ENCODE measurements at regions not wholly inside any gene's neighbourhood (a gene's known extent, or its start where the extent isn't known, plus 50 kb on each side); places are given as distances from the start of the nearest gene placed in this dataset.

GRCh38 chr3:161975201-161975600, 478.6 kb downstream of the OTOL1 start:
- no CpG with 5 or more reads among the region's 2 CpGs for WGBS (ENCODE audit: low lambda C conversion rate)
- H3K4me1 ChIP-seq (ENCODE audit: insufficient read depth, low read length) = no peaks in the 10 kb centered on the region
- ATAC-seq (no peak), DNase-seq (ENCODE audit: low spot score) (no peak), FAIRE-seq (no peak)
- peaks cover 35% of the 10 kb centered on the region for H3K9me3 ChIP-seq (ENCODE audit: low read length)
- H2AFZ ChIP-seq (ENCODE audit: low read length) = no peak overlapping the region
- ChIA-PET CTCF (ENCODE audit: low intra/inter-chr PET ratio, low total read pairs) (no interaction called here), POLR2A (no interaction called here)
- H3K9ac ChIP-seq (ENCODE audit: insufficient read depth, low read depth, low read length) = no peak overlapping the region
- BruUV-seq (replicated peaks) = no TSS peak
- H3K27me3 ChIP-seq (ENCODE audit: control insufficient read depth in 1 of 2, insufficient read depth in 2 of 2, low read length in 2 of 2) = no peaks in the 10 kb centered on the region
- H3K4me2 ChIP-seq (ENCODE audit: low read depth, low read length) = no peak overlapping the region
- TF ChIP-seq ZNF674 (CRISPR knock-in tag; IDR thresholded peaks at IDR 0.05; ENCODE audit: low read depth) (no peak), SMARCC2 (IDR thresholded peaks at IDR 0.05) (no peak), ARID5B (CRISPR knock-in tag; IDR thresholded peaks at IDR 0.05) (no peak), ZNF333 (CRISPR knock-in tag; IDR thresholded peaks at IDR 0.05; ENCODE audit: borderline replicate concordance) (no peak), ZNF24 (IDR thresholded peaks at IDR 0.05) (no peak), MXD3 (CRISPR knock-in tag; IDR thresholded peaks at IDR 0.05) (no peak), ZBTB37 (CRISPR knock-in tag; IDR thresholded peaks at IDR 0.05) (no peak), BORCS8-MEF2B (CRISPR knock-in tag; IDR thresholded peaks at IDR 0.05) (no peak), SP1 (IDR thresholded peaks at IDR 0.05) (no peak), SP1 (CRISPR knock-in tag; IDR thresholded peaks at IDR 0.05) (no peak), ZNF251 (CRISPR knock-in tag; IDR thresholded peaks at IDR 0.05) (no peak), KAT8 (CRISPR knock-in tag; IDR thresholded peaks at IDR 0.05) (no peak), ZMAT5 (CRISPR knock-in tag; IDR thresholded peaks at IDR 0.05; ENCODE audit: borderline replicate concordance, low read depth) (no peak)
- no peaks in the 10 kb centered on the region for H3K36me3 ChIP-seq (replicated peaks in 1 of 2; ENCODE audit: control insufficient read depth in 1 of 2, insufficient read depth in 2 of 2, low read length in 2 of 2)
- in situ Hi-C loops (cut with HindIII; ENCODE audit: extremely low pct_ligation_motif_present, low pct_unique_long_range_greater_than_20kb) (no loop called here), intact Hi-C loops (cut with micrococcal nuclease; ENCODE audit: unreplicated experiment) (no loop called here)
- H3K27ac ChIP-seq (ENCODE audit: extremely low read length, insufficient read depth, low read length) = no peak overlapping the region
- no peak overlapping the region for H3K4me3 ChIP-seq (replicated peaks in 1 of 3; ENCODE audit: insufficient read depth in 1 of 3, low read depth in 2 of 3, low read length in 3 of 3)
- no peaks in the 10 kb centered on the region for H4K20me1 ChIP-seq (ENCODE audit: insufficient read depth, low read length)
- no peaks in the 10 kb centered on the region for H3K79me2 ChIP-seq (ENCODE audit: insufficient read depth, low read length)

Data from HepG2 (cell line).